ENCODE measurements at regions not wholly inside any gene's neighbourhood (a gene's known extent, or its start where the extent isn't known, plus 50 kb on each side); places are given as distances from the start of the nearest gene placed in this dataset.
"Not testable (repeated sequence)": the region's sequence is repeated elsewhere in the genome, so short reads cannot be mapped to it uniquely, and the experiment has no call there.

DNA sequence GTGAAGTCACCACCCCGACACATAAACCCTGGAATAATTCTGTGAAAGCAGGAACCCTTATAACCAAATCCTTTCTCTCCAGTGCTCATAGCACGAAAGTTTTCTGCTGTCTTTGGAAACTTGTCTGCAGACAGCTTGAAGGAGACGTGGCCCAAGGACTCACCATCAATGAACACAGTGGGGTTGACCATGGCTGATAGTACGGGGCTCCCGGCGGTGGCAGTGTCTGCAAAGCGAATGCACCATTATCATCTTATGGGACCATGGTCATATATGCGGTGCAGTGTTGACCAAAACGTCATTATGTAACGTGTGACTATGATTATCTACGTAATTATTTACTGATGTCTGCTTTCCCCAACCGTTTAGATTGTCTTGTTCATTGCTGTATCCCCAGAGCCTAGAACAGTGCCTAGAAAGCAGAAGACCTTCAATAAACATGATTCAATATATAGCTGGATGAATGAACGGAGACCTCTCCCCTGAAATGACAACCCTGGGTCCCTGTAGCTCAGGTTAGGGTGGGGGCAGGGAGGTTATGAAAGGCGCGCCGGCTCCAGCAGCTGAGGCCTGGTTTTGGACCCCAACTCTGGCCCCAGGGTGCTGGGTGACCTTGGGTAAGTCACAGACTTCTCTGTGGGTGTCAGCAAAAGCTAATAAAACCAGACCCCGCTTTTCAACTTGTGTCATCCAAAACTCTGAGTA is 128.4 kb upstream of the ZBTB40 start:
- intact Hi-C loops (cut with DNase I) = no loop called here
- DNase-seq (ENCODE audit: low spot score) = peak; percentile 42
- ATAC-seq = no peak

DNA sequence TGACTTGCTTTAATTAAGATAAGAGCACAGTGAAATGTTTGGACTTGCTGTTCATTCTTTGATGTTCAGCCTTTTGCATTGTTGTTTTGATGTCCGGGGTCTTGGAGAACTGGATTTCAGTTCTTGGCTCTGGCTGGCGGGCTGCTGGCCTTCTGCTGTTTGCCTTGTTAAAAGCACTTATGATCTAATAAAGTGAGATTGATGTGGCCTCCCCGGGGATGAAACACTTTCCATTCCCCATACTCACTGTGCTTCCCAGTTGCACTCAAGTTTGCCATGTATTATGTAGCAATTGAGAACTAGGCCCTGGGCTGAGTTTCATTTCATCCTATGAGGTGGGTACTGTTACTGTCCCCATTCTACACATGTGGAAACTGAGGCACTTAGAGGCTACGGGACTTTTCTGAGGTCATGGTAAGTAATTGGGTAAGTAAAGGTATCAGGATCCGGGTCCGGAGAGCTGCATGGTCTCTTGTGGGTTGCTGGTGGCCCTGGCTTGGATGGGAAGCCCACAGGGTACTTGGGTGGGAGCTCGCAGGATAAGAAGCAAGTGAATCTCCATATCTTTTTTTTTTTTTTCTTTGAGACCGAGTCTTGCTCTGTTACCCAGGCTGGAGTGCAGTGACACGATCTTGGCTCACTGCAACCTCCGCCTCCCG is 127.7 kb upstream of the ZBTB40 start:
- DNase-seq (ENCODE audit: low spot score) = peak; percentile 6
- intact Hi-C loops (cut with DNase I) = no loop called here
- ATAC-seq = no peak

DNA sequence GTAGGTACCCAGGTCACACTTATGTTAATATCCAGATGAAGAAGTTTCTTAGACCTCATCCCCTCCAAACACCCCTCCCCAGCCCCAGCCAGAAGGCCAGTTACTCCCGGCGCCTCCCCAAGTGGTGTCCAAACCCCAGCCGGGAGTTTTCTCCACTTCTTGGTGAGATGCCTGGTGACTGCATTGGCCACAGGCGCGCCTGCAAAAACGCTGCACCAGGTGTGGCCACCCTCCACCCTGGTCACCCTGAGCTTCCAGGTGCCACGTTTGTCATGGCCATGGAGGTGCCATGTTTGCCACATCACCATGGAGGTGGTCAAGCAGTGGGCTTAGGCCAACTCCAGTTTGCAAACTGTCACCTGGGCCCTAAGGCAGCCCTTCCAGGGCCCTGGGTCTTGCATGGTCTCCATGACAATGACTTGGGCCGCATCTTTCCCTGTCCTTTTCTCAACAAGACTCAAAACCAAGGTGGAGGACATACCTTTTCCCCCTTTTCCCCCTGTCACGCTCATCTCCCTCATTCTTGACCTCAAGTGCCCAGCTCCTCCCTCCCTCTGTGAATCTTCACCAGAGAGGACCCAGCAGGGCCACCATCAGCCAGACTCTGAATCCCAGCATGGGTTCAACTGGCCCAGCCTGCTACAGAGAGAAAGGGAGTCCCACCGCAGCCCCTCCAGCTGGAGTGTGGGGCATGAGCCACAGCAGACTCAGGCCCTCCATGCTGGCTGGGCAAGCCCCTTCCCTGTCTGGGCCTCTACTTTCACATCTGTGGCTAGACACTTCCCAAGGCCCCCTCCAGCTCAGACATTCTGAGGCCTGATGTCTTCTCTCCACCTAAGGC is 125.9 kb upstream of the ZBTB40 start:
- intact Hi-C loops (cut with DNase I) = no loop called here
- ATAC-seq (no peak), DNase-seq (ENCODE audit: low spot score) (peak; percentile 45)

DNA sequence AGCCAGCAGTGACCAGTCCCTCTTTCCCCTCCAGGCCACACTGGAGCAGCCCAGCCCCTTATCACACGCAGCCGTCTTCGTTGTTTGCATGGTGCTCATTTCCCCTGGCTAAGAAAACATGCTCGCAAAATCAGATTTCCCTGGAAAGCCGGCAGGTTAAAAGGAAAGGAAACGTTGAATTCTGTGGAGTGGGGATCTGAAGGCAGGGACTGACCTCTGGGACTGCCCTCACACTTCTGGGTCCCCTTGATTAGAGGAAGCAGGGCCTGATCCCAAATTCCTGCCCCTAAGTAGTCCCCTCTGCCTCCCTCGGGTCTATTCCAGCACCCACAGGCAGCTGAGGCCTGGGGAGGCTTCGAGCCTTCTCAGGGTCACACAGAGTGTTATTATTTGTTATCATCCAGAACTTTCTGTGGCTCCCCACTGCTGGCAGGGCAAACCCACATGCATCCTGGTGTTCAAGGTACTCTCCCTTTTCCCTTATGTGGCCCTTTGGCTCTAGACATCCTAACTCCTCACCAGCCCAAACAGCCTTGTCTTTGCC is 125.2 kb upstream of the ZBTB40 start:
- ATAC-seq = no peak
- peak; percentile 22 for DNase-seq (ENCODE audit: low spot score)
- intact Hi-C loops (cut with DNase I) = no loop called here

DNA sequence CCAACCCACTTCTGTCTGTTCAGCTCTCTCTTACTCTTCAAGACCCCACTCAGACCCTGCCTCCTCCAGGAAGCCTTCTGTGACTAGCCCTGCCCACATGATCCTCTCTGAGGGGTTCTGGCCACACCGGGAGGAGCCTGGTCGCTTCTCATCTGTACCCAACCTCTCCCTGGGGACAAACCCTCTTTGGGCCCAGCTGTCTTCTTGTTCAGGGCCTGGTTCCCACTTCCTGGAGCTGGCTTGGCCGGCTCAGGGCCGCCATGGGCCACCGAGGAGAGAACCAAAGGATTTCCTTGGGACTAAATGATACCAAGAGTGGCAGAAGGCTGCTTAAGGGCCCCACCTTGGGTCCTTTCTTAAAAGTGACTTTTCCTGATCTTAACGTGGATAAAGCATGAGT is 124.7 kb upstream of the ZBTB40 start:
- ATAC-seq (no peak), DNase-seq (ENCODE audit: low spot score) (peak; percentile 27)
- intact Hi-C loops (cut with DNase I) = no loop called here

DNA sequence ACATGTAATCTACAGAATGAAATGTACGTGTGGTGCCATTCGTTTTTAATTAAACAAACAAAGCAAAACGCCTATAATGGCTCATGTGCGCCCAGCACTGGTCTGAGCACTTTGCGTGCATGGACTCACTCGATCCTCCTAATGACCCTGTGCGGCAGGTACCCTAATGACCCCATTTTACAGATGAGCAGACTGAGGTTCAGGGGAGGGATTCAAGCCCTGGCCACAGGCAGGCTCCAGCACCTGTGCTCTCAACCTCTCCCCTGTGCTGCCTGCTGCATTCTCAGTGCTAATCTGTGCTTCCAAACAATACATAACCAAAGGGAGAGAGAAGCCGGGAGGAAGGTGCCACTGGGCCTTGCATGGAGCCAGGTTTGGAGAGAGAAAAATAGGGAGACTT is 124.2 kb upstream of the ZBTB40 start:
- DNase-seq (ENCODE audit: low spot score) = peak; percentile 6
- ATAC-seq = no peak
- intact Hi-C loops (cut with DNase I) = no loop called here

DNA sequence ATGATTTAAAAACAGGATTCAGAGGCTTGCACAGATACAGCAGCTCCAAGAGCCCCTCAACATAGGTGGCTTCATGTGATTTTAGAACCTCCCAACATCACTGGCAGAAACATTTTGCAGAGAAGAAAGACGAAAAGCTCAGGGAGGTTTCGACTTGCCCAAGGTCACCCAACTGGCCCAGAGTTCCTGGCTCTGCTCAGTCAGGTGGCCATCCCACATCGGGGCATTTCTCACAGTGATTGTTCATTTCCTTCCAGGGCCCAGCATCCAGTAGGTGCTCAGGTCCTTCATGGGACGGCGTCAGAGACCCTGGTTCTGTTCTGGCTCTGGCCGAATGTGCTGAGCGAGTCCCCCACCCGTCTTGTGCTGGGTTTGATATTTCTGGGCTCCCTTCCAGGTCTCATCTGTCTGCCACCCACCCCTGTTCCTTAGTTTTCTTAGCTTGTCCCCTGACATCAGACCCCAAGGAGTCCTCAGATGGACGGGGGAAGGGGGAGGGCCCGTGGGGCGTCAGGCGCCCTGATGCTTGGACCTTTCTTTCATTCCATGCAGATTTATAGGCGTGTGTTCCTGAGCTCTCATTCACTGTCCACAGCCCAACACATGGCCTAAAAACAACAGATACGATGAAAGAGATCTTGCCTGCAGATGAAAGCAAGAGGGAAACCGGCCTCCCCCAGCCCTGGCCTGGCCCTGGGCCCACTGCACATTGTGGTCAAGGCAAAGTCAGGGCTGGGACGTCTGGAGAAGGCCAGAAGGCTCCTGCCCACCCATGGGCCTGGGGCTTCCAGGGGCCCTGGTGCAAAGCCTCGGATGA is 123.1 kb upstream of the ZBTB40 start:
- intact Hi-C loops (cut with DNase I) = no loop called here
- peak; percentile 14 for DNase-seq (ENCODE audit: low spot score)
- ATAC-seq = no peak

DNA sequence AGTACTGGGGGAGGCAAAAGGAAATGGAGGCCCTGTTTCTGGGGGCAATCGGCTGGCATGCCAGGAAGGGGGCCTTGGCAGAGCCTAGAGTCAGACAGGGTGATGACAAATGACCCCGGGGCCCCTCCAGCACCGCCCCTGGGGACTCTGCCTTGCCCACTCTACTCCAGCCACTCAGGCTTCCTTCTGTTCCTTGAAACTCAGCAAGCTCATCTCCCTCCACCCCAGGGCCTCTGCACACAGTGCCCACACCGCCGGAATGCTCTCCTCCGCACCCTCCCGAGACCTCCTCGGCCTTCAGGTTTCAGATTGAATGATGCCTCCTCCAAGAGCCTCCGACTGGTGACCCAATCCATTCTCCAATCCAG is 122.5 kb upstream of the ZBTB40 start:
- ATAC-seq (no peak), DNase-seq (ENCODE audit: low spot score) (peak; percentile 33)
- intact Hi-C loops (cut with DNase I) = no loop called here

DNA sequence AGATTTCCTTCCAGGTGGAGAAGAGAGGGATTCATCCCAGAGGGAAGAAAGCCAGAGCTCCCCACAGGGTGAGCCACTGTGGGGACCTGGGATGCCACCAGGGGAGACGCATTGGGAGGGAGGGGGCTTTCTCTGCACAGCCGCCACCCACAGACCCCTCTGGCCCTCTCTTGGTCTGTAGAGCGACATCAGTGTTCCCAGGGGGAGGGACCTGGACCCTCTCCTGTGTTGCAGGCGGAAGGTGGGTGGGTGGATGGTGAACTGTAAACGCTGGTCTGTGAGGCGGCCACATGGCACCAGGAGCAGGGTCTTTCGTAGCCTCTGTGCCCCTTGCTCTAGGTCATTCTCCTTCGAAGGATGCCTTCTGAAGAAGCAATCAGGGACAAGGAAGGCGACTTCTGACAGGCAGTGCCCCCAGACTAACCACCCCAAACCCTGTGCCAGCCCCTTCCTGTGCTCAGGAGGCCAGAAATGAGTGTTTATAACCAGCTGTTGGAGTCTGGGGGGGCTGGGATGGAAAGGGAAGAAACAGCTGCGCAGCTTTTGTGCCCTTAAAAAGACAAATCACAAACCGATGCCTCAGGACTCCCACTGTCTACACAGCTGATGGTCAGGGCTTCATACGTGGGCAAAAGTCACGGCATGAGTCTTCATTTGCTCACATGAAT is 121.4 kb upstream of the ZBTB40 start:
- no peak for ATAC-seq
- intact Hi-C loops (cut with DNase I) = no loop called here
- DNase-seq (ENCODE audit: low spot score) = peak; percentile 19

DNA sequence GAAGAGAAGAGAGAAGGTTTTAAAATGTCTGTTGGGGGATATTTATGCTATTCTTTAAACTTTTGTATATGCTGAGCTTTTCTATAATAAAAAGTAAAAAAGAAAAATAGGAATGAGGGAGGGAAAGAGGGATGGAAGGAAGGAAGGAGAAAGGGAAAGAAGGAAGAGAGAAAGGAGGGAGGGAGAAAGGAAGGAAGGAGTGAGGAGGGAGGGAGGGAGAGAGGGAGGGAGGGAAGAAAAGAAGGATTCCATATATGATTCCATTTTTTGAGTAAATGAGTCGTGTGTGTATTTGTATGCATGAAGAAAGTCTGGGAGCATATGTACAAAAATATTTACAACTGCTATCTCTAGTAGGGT is 120.9 kb upstream of the ZBTB40 start:
- DNase-seq (ENCODE audit: low spot score) (no peak), ATAC-seq (no peak)
- intact Hi-C loops (cut with DNase I) = no loop called here

DNA sequence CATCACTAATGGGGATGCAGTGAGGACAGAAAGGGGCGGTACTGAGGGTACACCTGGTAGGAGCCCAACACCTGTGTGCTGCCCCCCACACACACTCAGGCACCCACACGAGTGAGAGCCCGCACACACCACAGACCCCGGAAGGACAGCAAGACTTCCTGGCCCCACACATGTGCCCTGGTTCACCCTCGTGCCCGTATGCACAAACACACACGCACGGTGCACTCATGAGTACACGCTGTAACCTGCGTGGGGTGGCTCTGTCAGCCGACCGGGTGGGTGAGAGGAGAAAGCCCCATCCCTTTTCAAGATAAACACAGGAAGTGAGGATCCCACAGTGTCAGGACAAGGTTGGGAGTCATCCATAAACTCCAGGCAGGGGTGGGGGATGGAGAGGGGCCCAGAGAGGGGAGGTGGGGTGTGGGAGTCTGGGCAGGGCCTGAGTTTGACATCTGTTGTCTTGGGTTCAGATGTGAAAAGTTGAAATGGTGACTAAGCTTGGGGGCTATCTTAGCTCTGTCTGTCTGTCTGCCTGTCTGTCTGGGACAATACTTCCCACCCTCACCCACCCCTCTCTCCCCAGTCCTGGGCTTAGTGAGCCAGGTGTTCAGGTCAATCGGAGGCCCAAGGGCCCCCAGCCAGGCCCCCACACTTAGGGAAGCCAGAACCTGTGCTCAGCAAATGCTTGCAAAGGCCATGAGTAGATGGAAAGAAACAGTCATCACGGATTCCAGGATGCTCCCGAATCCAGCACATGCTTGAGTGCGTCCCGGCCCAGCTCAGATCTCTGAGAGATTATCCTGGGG is 119.8 kb upstream of the ZBTB40 start:
- DNase-seq (ENCODE audit: low spot score) (no peak), ATAC-seq (peak; percentile 56)
- intact Hi-C loops (cut with DNase I) = no loop called here

DNA sequence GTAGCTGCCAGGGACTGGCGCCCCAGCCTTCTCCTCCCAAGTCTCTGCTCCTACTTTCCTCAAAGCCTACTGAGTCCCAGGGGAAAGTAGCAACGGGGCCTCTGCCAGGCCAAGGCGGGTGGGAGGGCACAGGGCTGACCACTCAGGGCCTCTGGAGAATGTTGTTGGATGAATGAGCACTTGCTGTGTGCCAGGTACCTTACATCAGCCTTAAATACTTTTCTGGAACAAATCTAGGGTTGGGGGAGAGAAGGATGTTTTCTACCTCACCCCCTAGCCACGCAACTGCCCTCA is 119.3 kb upstream of the ZBTB40 start:
- DNase-seq (ENCODE audit: low spot score) = no peak
- ATAC-seq = no peak
- intact Hi-C loops (cut with DNase I) = no loop called here

DNA sequence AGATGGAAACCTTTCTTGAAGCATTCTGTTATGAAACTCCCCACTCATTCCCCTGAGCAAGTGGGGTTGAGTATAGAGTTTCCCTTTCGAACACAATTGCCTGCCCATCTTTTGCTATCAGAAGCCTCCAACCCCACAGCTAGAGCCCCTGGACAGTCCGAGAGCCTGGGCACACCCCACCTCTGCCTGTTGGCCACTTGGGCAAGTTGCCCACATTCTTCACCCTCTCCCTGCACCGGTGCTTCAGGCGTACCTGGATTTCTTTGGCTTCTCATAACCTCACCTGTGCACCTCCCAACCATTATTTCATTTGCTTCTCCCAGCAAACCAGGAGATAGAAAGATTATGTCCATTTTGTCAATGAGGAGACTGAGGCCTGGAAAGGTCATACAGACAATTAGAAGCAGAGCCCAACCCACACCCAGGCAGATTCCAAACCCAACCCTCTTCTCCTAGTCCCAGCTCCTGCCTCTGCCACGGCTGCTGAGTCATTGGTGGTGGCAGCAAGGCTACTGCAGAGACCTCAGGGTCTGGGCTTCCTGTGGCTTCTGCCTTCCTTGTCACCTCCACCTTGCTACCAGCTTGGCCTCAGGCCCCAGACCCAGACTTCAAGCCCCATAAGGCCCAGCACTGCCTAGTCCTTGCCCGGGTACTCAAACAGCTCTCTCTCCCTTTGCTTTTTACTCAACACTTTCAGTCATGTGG is 118.7 kb upstream of the ZBTB40 start:
- intact Hi-C loops (cut with DNase I) = no loop called here
- peak; percentile 39 for ATAC-seq
- no peak for DNase-seq (ENCODE audit: low spot score)

DNA sequence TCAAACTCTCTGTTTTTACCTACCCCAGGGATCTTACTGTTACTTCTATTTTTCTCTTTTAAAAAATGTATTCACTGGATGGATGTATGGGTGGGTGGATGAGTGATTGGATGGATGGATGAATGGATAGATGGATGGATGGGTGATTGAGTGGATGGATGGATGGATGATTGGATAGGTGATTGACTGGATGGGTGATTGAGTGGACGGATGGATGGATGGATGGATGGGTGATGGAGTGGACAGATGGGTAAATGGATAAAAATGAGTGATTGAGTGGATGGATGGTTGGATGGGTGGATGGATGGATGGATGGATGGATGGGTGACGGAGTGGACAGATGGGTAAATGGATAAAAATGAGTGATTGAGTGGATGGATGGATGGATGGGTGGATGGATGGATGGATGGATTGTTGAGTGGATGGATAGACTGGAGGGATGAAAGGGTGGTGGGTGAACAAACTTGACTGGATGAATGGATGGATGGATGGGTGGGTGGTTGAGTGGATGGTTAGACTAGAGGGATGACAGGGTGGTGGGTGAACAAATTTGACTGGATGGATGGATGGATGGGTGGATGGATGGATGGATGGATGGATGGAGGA is 118.0 kb upstream of the ZBTB40 start:
- no peak for ATAC-seq
- no peak for DNase-seq (ENCODE audit: low spot score)
- intact Hi-C loops (cut with DNase I) = no loop called here

DNA sequence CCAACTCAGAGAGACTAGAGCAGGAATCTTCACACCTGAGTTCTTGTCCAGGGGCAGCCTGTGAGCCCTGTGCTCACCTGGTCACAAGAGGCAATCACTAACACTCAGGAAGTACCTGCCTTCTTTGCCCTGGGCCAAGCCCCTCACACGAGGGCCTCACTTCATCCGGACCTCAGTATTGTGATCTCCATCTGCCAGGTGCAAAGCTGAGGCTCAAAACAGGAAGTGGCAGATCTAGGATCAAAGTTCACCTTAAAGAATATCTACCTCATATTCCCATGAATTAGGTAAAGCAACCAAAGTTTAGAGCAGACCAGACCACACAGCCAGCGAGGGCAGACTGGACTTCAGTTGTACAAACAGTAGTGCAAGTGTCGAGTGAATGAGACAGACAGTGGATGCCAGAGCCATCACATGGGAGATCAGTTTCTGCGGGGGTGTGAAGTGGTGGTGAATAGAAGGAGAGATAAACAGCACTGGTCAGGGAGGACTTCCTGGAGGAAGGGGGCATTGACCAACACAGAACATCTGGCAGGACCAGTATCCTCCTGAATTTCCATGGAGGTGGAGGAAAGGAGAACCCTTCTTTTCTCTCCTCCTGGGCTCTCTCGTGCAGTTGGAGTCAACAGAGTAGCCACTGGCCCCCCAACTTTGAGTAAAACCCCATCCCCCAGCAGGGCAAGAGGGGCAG is 116.6 kb upstream of the ZBTB40 start:
- ATAC-seq = no peak
- no peak for DNase-seq (ENCODE audit: low spot score)
- intact Hi-C loops (cut with DNase I) = no loop called here

DNA sequence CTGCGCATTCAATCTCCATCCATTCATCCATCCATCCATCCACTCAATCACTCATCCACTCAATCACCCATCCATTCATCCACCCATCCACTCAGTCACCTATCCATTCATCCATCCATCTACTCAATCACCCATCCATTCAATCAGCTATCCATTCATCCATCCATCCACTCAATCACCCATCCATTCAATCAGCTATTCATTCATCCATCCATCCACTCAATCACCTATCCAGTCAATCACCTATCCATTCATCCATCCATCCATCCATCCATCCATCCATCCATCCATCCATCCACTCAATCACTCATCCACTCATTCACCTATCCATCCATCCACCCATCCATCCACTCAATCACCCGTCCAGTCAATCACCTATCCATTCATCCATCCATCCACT is 115.4 kb upstream of the ZBTB40 start:
- intact Hi-C loops (cut with DNase I); ATAC-seq; DNase-seq (ENCODE audit: low spot score): not testable (repeated sequence)
